Activated effector memory CD4-positive, alpha-beta T cell treated with anti-CD3 and anti-CD28 coated beads, Interleukin-2, amount 50 U/mL, for 16 hours (primary cell): ENCODE measurements at regions not wholly inside any gene's neighbourhood (a gene's known extent, or its start where the extent isn't known, plus 50 kb on each side); places are given as distances from the start of the nearest gene placed in this dataset.

Experiments used
- DNase-seq: peaks from one replicate; pipeline ENCODE4 v3.0.0-alpha.2; 2020

DNA sequence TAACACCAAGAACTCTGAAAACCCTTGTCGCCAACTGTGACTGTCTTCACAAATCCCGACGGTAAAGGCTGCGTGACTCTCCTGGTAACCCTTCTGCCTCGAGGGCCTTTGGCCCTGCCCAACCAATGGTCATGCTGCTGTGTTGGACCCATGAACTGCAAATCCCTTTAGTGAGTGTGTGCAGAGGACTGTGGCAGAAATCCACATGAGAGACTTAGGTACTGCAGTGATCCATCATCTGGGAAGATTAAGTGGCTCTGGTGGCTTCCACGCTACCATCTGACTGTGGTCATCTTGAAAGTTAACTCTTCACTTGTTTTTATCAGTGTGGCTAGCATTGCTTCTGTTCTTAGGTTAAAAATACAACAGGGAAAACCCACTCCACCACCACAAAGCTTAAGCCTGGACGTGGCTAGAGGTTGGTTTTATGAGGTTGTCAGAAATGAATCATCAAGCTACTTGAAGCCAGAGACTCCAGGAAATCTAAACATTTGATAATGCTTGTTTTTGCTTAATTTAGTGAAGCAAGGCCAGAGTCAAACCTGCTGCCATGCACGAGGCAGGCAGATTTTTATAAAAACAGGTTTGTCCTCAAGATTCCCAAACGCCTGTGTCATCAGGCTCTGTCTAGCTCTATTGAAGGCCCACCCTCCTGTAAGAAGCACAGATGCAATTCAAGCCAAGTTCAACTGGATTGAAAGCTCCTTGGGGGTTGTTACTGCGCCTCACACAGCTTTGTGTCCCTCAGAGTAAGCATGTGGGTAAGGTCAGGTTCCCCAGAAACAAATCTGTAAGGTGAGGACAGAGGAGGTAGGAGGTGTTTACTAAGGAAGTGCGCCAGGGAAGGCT is 52.7 kb upstream of the ERCC6L2 start:
- DNase-seq, result no peak

DNA sequence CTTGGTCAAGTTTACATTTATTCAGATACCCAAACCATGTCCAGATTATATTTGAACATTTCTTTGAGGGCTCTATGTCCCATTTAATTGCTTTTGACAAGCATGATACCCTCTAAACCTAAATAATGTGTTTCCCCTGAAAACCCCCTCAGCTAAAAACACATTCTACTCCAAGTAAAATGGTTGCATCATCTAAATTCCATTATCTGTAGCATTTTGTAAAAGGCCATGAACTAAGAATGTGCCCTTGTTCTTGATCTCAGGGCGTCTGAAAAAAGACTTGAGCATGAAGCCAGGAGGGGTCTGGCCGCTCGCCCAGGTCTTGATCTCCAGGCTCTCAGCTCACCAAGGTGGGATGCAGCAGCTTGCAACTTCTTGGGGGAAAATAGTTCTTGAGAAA is 53.5 kb upstream of the ERCC6L2 start:
- DNase-seq, result no peak

DNA sequence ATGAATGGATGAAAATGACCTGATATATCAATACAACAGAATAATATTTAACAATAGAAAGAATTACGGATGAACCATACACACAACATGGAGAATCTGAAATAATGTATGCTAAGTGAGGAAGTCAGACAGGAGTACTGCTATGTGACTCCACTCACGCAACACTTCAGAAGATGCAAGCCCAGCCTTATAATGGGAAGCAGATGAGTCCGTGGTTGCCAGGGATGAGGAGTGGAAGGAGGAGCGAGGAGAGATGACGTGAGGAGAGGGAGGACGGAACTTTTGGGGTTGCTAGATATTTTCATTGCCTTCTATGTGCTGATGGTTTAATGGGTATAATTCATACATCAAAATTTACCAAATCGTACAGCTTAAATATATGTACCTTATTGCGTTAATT is 55.4 kb upstream of the ERCC6L2 start:
- no peak for DNase-seq

DNA sequence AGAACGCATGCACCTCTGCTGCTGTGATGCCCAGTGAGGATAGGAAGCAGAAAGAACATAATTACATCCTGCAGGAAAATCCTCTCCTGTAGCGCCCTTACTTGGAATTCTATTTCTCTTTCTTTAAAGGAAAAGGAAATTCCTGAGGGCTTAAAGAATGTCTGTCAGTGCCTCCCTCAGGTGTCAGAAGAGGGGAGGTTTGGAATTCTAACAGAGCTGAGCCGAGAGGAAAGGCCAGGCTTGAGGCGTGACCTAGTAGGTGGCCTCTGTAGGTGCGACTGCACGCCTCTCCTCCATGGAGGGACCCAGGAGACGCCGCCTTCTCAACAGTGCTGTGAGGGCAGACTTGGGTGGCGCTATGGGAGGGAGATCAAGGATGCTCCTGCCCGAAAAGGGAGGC is 55.9 kb upstream of the ERCC6L2 start:
- no peak for DNase-seq

DNA sequence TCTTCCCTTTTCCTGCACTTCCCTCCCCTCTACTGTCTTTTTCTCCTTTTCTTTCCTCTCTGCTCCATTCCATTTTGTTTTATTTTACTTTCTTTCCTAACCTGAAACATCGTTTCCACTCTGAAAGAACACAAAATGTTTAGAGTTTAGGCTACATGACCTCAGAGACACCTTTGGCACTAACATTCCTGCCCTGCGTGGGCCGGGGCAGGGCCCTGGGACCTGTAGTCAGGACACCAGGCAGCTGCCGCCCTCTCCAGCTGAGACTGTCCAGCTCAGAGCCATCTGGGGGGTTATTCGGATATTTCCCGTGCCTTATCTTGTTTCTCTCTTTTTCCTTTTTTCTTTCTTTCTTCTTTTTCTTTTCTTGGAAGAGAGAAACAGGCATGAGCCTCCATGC is 58.3 kb upstream of the ERCC6L2 start:
- DNase-seq, result no peak

DNA sequence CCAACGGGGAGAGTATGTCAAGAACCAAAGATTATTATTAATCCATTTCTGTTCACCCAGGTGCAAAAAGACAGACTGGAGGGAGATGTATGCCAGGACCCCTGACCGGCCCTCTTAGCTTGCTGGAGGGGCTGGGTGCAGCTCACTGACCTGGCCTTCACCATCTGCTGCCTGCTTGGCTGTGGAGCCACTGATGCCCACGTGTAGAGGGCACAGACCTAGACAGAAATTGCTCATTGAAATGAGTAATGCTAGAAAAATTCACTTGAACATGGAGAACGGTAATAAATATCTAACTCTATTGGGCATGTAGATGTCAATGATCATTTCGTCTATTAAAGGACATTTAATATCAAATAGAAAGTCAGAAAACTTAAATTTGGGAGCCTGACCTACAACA is 58.8 kb upstream of the ERCC6L2 start:
- no peak for DNase-seq

DNA sequence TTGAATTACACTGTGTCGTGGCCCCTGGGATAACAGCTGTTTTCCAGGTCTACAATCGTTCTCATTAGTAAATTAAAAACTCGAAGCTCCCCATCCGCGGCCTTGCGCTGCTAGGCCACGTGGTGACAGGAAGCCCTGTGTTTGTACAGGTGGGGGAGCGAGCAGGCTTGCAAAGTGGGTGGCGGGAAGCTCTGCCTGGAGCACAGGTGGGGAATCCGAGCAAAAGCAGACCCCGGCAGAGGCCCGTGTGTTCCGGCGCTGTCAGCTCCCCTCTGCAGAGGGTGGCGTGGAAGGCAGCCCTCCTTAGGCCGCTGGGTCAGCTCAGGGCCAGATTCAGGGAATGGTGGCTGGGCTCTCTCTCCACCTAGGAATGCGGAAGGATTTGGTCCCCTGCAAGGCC is 59.5 kb upstream of the ERCC6L2 start:
- no peak for DNase-seq

DNA sequence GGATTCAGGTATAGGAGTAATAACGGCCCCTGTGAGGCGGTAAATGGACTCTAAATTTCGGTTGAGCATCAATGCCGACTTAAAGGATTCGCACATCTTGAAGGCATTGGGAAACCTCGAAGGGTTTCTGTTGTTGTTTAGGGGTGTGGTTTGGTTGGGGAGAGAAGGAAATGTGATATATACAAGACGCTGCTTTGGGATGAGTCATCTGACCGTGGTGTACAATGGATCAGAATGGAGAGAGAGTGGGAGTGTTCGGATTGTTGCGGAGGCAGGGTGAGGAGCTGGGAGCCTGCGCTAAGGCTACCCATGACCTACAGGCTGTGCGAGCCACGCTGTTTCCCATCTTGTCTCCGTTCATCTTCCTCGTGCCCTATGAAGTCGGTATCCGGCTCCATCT is 60.4 kb upstream of the ERCC6L2 start:
- DNase-seq, result no peak

DNA sequence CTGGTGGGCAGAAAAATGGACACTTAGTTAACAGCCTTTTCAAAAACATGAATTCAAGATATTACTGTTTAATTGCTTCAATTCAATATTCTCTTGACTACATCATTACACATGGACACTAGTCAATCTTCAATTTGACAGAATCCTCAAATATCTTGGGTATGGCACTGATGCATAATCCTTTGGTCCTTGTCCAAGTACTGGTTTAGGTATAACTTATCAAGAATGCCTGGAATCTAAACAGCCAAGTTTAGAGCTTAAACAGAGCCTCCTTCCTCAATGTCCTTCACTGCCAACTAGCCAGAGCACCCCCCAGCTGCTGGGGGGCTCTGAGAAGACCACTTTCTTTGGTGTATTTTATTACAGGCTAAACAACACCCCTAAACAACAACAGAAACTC is 61.6 kb upstream of the ERCC6L2 start:
- no peak for DNase-seq

DNA sequence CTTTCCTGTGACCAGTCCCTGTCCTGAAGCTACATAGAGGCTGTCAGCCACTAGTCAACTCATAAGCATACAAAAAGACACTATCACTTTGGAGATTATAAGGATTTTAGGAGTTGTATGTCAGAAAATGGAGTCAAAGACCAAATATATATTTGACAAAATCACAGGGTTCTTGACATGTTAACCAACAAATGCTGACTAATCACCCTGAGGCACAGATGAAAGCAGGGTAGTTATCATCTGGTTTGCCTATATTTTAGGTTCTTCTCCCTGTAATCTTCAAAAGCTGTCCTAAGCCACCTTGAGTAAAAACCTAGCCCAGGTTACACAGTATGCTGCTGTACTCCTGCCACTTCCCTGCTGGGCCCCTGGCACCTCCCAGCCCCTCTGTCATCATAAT is 64.7 kb upstream of the ERCC6L2 start:
- no peak for DNase-seq

DNA sequence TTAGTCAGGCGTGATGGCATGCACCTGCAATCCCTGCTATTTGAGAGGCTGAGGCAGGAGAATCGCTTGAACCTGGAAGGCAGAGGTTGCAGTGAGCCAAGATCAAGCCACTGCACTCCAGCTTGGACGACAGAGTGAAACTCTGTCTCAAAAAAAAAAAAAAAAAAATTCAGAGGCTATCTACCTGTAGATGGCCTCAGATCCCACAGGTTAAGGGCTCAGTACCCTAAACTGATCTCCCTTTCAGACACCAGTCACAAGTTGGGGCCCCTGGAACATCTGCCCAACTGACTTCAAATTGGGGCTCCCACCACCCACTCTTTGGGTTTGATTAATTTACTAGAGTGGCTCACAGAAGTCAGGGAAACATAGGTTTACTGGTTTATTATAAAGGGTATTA is 65.4 kb upstream of the ERCC6L2 start:
- no peak for DNase-seq

DNA sequence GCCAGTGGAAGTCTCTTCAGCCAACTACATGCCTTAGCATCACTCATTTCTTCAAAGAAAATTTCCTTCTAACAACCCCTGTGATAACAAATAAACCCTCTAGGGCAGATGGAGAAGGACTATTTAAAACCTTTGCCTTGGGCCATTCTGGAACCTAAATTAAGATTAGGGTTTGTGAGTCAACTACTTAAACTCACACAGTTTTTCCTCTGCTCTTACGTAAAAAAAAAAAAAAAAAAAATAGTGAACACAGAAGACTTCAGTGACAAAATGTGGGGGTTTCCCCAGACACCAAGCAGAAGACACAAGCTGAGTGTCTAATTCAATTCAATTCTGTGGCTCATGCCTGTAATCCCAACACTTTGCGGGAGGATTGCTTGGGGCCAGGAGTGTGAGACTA is 65.8 kb upstream of the ERCC6L2 start:
- DNase-seq, result no peak

DNA sequence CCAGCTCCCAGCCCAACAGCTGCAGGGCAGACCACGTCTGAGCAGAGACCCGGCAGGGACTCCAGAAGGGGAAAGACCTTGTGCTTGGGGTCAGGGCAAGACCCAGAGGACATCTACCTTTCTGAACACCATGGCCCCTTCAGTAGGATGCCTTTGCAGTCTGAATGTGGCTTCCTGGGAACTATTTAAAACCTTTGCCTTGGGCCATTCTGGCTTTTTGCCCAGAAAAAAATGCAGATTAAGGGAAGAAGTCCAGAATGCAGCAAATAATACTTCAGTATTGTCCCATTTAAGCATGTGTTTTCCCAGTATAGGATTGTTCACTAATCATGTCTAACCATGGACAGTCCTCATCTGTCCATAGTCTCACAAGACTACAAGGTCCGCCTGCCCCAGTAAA is 67.5 kb upstream of the ERCC6L2 start:
- DNase-seq, result no peak

DNA sequence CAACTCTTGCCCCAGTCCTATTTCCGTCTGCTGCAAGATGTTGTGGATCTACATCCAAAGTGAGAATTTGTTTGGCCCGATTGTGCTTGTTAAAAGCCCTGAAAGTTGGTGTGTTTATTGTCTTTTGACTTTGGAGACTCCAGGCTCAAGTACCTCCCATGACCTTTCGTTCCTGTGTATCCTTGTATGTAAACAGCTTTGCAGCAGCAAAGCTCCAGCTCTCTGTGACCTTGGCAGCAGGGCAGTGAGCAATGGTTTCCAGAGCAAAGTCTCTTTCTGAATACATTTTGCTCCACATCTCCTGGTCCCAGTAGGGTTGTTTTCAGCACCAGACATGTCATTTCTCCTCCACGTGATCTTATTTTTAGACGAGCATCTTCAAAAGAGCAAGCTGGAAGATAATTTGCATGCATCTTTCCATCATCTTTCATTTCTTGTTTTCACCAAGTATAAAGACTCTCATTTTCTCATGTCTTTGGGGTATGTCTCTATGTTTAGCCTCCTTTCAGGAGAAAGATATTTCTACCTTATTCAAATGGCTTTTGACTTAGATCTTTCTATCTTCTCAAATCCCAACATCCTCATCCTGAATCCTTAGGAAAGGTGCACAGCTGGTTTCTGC is 68.1 kb upstream of the ERCC6L2 start:
- DNase-seq, result no peak

DNA sequence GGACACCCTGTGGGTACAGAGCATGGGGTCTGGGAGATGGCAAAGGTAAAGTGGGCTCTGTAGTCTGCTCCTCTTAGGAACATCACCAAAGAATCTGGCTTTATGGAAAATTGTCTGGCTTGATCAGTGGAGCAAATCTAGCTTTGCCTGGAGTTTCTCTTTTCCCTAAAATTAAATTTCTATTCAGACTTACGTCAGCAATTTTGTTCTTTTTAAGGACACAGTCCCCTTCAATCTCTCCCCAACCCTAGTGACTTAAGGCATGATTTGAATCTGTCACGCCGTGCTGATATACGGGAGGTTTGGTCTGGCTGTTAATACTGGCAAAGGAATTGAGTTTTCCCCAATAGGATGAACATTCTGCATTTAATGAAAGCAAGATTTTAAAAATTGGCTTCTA is 72.3 kb upstream of the ERCC6L2 start:
- DNase-seq, result no peak

DNA sequence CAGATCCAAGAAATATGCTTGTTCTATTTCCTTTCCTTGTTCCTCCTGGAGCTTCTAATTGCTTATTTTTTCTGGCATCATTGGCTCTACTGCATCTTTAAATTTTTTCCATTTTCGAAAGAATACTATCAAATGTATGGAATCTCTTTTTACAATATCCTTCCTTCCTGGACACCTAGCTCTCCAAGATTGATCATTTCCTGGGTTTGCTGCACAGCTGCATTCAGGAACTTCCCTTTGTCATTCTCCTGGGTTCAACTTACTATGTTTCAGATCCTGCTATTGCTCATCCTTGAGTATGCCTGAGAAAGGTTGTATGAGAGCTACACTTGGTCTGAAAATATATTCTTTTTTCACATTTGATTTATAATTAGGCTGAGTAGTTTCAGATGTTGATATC is 73.7 kb upstream of the ERCC6L2 start:
- DNase-seq, result no peak

DNA sequence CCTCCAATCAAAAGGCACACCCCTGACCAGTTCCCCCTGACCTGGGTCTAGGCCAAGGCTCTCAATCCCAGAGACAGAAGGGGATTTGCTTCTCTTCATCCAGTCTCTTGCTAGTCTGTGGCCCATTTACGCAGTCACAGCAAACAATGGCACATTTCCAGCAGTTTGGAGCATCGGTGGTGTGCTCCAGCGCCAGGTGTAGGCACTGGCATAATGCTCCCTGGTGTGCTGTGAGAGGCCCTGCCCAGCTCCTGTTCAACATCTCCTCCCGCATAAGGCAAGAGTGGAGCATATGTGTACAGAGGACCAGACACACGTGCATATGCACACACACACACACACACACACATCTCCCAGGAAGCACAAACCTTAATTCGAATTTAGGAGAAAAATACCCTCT is 79.5 kb upstream of the ERCC6L2 start:
- no peak for DNase-seq

DNA sequence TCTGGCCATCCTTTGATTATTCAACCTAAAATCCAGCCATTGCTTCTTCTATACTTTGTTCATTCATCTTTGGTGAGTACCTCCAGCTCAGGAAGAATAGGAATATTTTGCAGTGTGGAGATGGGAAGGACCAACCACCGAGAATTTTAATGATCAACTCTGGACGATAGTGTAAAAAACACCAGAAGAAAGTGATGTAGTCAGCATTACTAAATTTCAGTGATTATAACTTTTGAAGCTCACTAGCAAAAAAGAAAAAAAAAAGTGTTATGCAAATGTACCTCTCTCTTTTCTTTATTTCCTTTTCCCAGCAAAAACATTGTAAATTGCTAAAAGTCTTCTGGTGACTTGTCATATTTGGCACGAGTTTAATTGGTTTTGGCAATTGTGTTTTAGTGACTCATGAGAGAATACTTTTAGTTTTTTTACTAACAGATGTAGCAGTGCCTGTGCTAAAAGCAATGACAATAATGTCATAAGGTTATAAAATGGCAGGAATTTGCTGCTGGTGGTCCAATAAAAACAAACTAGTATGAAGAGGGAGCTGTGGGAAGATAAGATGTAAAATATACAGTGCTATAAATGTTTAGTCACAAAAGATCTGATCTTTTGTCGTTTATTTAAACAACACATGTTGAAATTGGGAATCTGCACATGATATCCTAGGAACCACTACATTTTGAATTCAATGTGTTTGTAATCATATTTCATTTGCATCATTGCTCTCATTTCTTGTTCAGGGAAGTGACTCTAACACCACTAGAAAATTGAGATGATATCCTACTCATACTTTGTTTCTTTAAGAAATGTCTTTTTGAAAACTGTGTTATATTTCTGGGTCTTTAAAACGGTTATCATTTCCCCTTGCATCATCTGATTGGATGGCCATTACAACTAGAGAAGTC is 81.3 kb upstream of the ERCC6L2 start:
- no peak for DNase-seq

DNA sequence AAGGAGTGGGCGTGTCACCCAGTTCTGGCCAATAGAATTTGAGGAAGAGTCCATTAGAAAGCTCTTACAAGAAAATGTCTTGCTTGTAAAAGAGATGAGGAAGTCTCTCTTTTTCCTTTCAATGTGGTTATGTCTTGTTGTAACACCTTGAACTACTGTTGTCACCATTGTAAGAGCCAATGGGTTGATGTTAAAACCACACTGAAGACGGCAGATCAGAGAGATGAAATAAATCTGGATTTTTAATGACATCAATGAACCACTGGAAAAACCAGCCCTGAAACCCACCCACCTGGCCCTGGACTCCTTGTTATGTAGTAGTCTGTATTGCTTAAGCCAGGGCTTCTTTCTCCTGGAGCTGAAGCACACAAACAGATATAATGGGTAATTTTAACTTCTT is 83.8 kb upstream of the ERCC6L2 start:
- DNase-seq, result no peak

DNA sequence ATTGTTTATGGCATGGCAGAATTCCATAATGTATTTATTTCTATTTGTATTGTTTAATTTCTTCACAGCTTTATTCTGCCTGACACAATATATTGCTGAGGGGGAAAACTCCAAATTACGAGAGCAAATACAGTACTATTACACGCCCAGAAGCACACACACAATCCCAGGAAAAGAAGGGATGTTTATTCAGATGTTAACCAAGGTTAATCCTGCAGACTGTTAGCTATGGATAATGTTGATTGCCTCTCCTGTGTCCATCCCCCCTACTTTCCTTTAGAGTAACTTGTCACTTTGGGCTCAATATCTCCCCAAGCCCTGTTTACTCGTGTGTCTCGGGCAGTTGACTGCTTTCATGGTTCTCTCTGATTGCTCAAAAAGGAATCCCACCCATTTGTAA is 84.2 kb upstream of the ERCC6L2 start:
- no peak for DNase-seq

DNA sequence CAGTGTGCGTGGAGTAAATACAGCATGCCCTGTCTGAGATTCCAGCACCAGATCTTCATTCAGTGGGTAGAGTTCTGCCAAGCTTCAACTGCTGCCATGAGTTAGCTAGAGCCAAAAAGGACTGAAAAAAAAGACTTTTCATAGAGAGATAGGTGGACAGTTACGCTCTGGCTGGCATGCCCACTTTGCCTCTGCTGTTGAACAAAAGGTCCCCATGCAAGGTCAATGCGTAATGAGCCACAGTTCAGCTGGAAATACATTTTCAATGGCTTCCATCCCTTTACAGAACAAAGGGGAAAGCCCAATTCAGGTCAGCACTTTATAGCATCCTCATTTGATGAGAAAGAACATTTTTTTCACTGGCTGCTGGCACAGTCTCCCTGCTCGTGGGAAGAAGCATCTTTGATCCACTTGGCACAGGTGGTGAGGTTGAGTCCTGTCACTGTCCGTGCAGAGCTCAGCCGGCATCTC is 86.9 kb upstream of the ERCC6L2 start:
- no peak for DNase-seq

DNA sequence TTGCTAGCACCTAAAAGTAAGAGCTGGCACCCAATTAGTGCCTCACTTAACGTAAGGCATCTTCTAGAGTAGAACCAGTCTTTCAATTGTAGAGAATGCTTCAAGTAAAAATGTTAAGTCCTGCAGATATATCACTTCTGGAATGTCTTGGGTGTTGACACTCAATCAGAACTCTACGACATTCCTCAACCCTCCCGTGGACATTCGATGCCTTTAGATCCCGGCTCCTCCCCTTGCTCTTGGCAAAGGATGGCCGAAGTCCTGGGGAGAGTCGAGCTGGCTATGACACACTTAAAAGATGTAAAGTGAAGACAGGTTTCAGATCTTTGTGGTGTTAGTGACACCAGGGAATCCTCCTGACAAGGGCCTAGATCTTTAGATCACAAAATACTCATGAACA is 87.5 kb upstream of the ERCC6L2 start:
- DNase-seq, result no peak

DNA sequence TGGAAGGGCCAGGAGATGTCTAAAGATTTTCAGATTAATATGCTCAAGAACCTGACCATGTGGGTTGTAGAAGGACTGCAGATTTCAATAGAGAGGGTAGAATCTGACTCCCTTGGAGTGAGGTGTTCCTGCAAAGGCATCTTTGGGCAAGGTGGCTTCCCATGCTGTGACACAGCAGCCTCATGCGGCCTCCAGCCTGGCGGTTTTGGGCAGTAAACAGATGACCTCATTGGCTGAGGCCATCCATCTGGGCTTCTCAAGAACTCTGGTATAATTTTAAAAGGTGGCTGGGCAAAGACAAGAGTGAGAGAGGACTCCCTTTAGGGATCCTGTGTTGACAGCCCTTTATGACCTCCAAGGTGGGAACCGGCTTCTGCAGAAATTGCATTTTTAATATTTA is 90.3 kb upstream of the ERCC6L2 start:
- DNase-seq, result no peak

DNA sequence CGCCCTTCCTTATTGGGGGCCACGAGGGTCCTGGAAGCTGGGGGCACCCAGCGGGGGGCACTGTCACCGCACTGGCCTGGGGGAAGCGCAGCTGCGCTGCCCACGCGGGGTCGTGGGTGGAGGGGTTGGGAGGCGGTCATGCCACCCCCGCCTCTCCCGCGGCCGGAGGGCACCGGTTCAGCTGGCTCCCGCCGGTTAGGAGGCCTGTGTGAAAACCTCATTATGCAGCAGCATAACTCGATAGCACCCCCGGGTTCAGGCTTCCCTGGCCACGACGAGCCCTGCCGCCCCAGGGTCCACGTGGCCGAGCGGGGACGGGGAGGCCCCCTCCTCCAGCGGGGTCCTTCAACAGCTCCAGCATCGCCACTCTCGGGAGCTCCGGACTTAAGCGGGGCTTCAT is 91.2 kb upstream of the ERCC6L2 start:
- DNase-seq, result no peak
